WTC11 (cell line): ENCODE measurements at regions not wholly inside any gene's neighbourhood (a gene's known extent, or its start where the extent isn't known, plus 50 kb on each side); places are given as distances from the start of the nearest gene placed in this dataset.

ENCODE experiments used
- ATAC-seq: fragments of 200-7000 bp; cut with Tn5 transposase; 2 replicates; pipeline ENCODE4 v1.10.0; 2021; ENCODE audit warnings: mild to moderate bottlenecking, moderate library complexity
- CTCF ChIA-PET: fragments of 300-600 bp; sonication (Branson Sonifier 250); formaldehyde crosslinking; loops from one replicate; lab custom pipeline; 2021; ENCODE audit warnings: antibody characterized with exemption; lab: Charles Lee
- POLR2A ChIA-PET: fragments of 350-600 bp; sonication (Branson Sonifier 250); formaldehyde crosslinking; loops from one replicate; lab custom pipeline; 2021; ENCODE audit warnings: antibody characterized with exemption; lab: Charles Lee
- DNase-seq: peaks from one replicate; pipeline ENCODE4 v3.0.0; 2021; ENCODE audit warnings: low spot score
- H3K27ac Mint-ChIP-seq: 2 replicates; pipeline ENCODE4 v1.8.0; 2021; ENCODE audit warnings: mixed read lengths
- H3K27me3 Mint-ChIP-seq: 2 replicates; pipeline ENCODE4 v1.8.0; 2021; ENCODE audit warnings: low read depth, mild to moderate bottlenecking, moderate library complexity, mixed read lengths
- H3K36me3 Mint-ChIP-seq: 2 replicates; pipeline ENCODE4 v1.8.0; 2021; ENCODE audit warnings: mixed read lengths
- H3K4me1 Mint-ChIP-seq: 2 replicates; pipeline ENCODE4 v1.8.0; 2022; ENCODE audit warnings: mixed read lengths
- H3K4me3 Mint-ChIP-seq: 2 replicates; pipeline ENCODE4 v1.8.0; 2021; ENCODE audit warnings: mild to moderate bottlenecking, moderate library complexity, mixed read lengths
- H3K9me3 Mint-ChIP-seq: 2 replicates; pipeline ENCODE4 v1.8.0; 2021; ENCODE audit warnings: mixed read lengths
- CBFB ChIP-seq: sonication (generic); formaldehyde crosslinking; IDR thresholded peaks from 2 replicates; pipeline ENCODE4 v1.8.1; 2022; ENCODE audit warnings: mild to moderate bottlenecking, low read depth, missing genetic modification reagents
- CREM ChIP-seq: sonication (generic); formaldehyde crosslinking; IDR thresholded peaks from 2 replicates; pipeline ENCODE4 v1.8.1; 2022; ENCODE audit warnings: mild to moderate bottlenecking, missing genetic modification reagents, moderate library complexity
- ELF4 ChIP-seq: sonication (generic); formaldehyde crosslinking; IDR thresholded peaks from 2 replicates; pipeline ENCODE4 v1.8.1; 2022; ENCODE audit warnings: low read depth, mild to moderate bottlenecking, moderate library complexity, missing genetic modification reagents
- ESRRA ChIP-seq: sonication (generic); formaldehyde crosslinking; IDR thresholded peaks from 2 replicates; pipeline ENCODE4 v1.8.1; 2022; ENCODE audit warnings: mild to moderate bottlenecking, missing genetic modification reagents, borderline replicate concordance
- ETV6 ChIP-seq: sonication (generic); formaldehyde crosslinking; IDR thresholded peaks from 2 replicates; pipeline ENCODE4 v1.8.1; 2022; ENCODE audit warnings: mild to moderate bottlenecking, missing genetic modification reagents
- FOXJ3 ChIP-seq: sonication (generic); formaldehyde crosslinking; IDR thresholded peaks from 2 replicates; pipeline ENCODE4 v1.9.0; 2021; ENCODE audit warnings: missing genetic modification reagents, mild to moderate bottlenecking, borderline replicate concordance
- HMGA2 ChIP-seq: fragments of 250-450 bp; sonication (Bioruptor Pico); IDR thresholded peaks from 2 replicates; pipeline ENCODE4 v1.4.0; 2021; ENCODE audit warnings: mild to moderate bottlenecking, moderate library complexity
- NFE2L1 ChIP-seq: sonication (generic); formaldehyde crosslinking; IDR thresholded peaks from 2 replicates; pipeline ENCODE4 v1.8.1; 2023; ENCODE audit warnings: missing genetic modification reagents
- NFYB ChIP-seq: sonication (generic); formaldehyde crosslinking; conservative IDR thresholded peaks from 2 replicates; pipeline ENCODE4 v1.8.0; 2022; ENCODE audit warnings: low read depth, missing genetic modification reagents
- TCF7 ChIP-seq: sonication (generic); formaldehyde crosslinking; IDR thresholded peaks from 2 replicates; pipeline ENCODE4 v1.8.0; 2022; ENCODE audit warnings: mild to moderate bottlenecking, low read depth, missing genetic modification reagents, moderate library complexity
- ZNF317 ChIP-seq: sonication (generic); formaldehyde crosslinking; IDR thresholded peaks from 2 replicates; pipeline ENCODE4 v1.8.1; 2023; ENCODE audit warnings: low read depth, mild to moderate bottlenecking, moderate library complexity, missing genetic modification reagents, borderline replicate concordance
- ZNF423 ChIP-seq: fragments of 250-450 bp; sonication (Bioruptor Pico); IDR thresholded peaks from 2 replicates; pipeline ENCODE4 v2.1.2; 2022; ENCODE audit warnings: mild to moderate bottlenecking, moderate library complexity
- TF ChIP-seq, protein P1 (sequence below): sonication (generic); formaldehyde crosslinking; IDR thresholded peaks from 2 replicates; pipeline ENCODE4 v1.8.1; 2023; ENCODE audit warnings: mild to moderate bottlenecking, moderate library complexity, missing genetic modification reagents
- TF ChIP-seq, protein P2 (sequence below): sonication (generic); formaldehyde crosslinking; IDR thresholded peaks from 2 replicates; pipeline ENCODE4 v1.8.1; 2023; ENCODE audit warnings: mild to moderate bottlenecking, missing genetic modification reagents
- TF ChIP-seq, protein P3 (sequence below): fragments of 250-450 bp; sonication (Bioruptor Pico); IDR thresholded peaks from 2 replicates; pipeline ENCODE4 v1.9.0; 2021; ENCODE audit warnings: mild to moderate bottlenecking, borderline replicate concordance
- TF ChIP-seq, protein P4 (sequence below): sonication (generic); formaldehyde crosslinking; IDR thresholded peaks from 2 replicates; pipeline ENCODE4 v1.8.1; 2023; ENCODE audit warnings: mild to moderate bottlenecking, missing genetic modification reagents
- TF ChIP-seq, protein P5 (sequence below): sonication (generic); formaldehyde crosslinking; IDR thresholded peaks from 2 replicates; pipeline ENCODE4 v1.8.0; 2023; ENCODE audit warnings: missing genetic modification reagents, mild to moderate bottlenecking, borderline replicate concordance

DNA sequence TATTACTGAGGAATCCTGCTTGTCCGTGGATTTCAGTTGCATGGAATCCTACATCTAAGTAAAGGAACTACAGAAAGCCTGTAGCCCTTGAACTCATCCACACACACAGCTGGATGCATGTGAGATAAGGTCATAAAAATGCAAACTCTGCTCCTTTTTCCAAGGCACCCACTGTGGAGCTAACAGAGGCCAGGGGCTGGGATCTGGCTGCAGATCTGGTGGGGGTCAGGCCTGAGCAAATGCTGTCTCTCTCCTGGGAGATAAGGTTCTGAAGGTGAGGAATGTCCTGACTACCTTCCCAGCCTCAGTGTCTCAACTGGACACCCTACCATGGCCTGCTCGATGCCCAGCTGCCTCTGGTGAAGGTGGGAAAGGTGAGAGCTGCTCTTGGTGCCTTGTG, 321.5 kb downstream of the LRFN2 start (continued):
- TF ChIP-seq, protein P1, sequence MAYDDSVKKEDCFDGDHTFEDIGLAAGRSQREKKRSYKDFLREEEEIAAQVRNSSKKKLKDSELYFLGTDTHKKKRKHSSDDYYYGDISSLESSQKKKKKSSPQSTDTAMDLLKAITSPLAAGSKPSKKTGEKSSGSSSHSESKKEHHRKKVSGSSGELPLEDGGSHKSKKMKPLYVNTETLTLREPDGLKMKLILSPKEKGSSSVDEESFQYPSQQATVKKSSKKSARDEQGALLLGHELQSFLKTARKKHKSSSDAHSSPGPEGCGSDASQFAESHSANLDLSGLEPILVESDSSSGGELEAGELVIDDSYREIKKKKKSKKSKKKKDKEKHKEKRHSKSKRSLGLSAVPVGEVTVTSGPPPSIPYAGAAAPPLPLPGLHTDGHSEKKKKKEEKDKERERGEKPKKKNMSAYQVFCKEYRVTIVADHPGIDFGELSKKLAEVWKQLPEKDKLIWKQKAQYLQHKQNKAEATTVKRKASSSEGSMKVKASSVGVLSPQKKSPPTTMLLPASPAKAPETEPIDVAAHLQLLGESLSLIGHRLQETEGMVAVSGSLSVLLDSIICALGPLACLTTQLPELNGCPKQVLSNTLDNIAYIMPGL (CRISPR knock-in tag) = no peak
- TF ChIP-seq CBFB (no peak), CREM (CRISPR knock-in tag) (no peak), ELF4 (no peak), NFYB (CRISPR knock-in tag) (no peak), ZNF317 (CRISPR knock-in tag) (no peak), FOXJ3 (no peak), ESRRA (CRISPR knock-in tag) (no peak)
- TF ChIP-seq, protein P2, sequence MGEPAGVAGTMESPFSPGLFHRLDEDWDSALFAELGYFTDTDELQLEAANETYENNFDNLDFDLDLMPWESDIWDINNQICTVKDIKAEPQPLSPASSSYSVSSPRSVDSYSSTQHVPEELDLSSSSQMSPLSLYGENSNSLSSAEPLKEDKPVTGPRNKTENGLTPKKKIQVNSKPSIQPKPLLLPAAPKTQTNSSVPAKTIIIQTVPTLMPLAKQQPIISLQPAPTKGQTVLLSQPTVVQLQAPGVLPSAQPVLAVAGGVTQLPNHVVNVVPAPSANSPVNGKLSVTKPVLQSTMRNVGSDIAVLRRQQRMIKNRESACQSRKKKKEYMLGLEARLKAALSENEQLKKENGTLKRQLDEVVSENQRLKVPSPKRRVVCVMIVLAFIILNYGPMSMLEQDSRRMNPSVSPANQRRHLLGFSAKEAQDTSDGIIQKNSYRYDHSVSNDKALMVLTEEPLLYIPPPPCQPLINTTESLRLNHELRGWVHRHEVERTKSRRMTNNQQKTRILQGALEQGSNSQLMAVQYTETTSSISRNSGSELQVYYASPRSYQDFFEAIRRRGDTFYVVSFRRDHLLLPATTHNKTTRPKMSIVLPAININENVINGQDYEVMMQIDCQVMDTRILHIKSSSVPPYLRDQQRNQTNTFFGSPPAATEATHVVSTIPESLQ (CRISPR knock-in tag) = no peak
- TF ChIP-seq, protein P3, sequence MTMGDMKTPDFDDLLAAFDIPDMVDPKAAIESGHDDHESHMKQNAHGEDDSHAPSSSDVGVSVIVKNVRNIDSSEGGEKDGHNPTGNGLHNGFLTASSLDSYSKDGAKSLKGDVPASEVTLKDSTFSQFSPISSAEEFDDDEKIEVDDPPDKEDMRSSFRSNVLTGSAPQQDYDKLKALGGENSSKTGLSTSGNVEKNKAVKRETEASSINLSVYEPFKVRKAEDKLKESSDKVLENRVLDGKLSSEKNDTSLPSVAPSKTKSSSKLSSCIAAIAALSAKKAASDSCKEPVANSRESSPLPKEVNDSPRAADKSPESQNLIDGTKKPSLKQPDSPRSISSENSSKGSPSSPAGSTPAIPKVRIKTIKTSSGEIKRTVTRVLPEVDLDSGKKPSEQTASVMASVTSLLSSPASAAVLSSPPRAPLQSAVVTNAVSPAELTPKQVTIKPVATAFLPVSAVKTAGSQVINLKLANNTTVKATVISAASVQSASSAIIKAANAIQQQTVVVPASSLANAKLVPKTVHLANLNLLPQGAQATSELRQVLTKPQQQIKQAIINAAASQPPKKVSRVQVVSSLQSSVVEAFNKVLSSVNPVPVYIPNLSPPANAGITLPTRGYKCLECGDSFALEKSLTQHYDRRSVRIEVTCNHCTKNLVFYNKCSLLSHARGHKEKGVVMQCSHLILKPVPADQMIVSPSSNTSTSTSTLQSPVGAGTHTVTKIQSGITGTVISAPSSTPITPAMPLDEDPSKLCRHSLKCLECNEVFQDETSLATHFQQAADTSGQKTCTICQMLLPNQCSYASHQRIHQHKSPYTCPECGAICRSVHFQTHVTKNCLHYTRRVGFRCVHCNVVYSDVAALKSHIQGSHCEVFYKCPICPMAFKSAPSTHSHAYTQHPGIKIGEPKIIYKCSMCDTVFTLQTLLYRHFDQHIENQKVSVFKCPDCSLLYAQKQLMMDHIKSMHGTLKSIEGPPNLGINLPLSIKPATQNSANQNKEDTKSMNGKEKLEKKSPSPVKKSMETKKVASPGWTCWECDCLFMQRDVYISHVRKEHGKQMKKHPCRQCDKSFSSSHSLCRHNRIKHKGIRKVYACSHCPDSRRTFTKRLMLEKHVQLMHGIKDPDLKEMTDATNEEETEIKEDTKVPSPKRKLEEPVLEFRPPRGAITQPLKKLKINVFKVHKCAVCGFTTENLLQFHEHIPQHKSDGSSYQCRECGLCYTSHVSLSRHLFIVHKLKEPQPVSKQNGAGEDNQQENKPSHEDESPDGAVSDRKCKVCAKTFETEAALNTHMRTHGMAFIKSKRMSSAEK = no peak

DNA sequence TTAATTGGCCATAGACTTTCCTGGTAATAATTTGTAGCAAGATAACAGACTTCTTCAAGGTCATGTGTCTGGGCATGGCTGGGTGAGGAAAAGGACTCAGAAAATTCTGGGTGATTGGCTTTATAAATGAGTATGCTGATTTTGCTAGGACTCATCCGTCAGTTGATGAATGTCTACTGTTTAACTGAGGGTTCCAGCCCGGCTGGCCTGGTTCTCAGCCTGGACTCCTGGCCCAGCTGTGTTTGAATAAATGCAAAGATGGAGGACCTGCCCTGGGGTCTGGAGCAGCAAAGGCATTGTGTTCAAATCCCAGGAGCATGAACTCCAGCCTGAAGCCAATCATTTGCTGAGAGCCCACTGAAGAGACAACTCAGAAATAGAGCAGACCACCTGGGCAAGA, 323.2 kb downstream of the LRFN2 start:
- ChIA-PET CTCF (no interaction called here), POLR2A (no interaction called here)
- ATAC-seq (no peak), DNase-seq (no peak)
- no peak overlapping the region for H3K4me3 Mint-ChIP-seq
- H3K4me1 Mint-ChIP-seq = peaks cover 10% of the 10 kb centered on the region
- no peaks in the 10 kb centered on the region; the same call in 1 of the 2 replicates for H3K27me3 Mint-ChIP-seq
- H3K9me3 Mint-ChIP-seq = peaks cover 15% of the 10 kb centered on the region
- no peak overlapping the region for H3K27ac Mint-ChIP-seq
- TF ChIP-seq TCF7 (CRISPR knock-in tag) (no peak), NFE2L1 (CRISPR knock-in tag) (no peak), ZNF423 (CRISPR knock-in tag) (no peak), FOXJ3 (no peak), HMGA2 (CRISPR knock-in tag) (no peak), ETV6 (no peak)
- TF ChIP-seq, protein P4, sequence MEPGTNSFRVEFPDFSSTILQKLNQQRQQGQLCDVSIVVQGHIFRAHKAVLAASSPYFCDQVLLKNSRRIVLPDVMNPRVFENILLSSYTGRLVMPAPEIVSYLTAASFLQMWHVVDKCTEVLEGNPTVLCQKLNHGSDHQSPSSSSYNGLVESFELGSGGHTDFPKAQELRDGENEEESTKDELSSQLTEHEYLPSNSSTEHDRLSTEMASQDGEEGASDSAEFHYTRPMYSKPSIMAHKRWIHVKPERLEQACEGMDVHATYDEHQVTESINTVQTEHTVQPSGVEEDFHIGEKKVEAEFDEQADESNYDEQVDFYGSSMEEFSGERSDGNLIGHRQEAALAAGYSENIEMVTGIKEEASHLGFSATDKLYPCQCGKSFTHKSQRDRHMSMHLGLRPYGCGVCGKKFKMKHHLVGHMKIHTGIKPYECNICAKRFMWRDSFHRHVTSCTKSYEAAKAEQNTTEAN (CRISPR knock-in tag) = no peak
- TF ChIP-seq, protein P5, sequence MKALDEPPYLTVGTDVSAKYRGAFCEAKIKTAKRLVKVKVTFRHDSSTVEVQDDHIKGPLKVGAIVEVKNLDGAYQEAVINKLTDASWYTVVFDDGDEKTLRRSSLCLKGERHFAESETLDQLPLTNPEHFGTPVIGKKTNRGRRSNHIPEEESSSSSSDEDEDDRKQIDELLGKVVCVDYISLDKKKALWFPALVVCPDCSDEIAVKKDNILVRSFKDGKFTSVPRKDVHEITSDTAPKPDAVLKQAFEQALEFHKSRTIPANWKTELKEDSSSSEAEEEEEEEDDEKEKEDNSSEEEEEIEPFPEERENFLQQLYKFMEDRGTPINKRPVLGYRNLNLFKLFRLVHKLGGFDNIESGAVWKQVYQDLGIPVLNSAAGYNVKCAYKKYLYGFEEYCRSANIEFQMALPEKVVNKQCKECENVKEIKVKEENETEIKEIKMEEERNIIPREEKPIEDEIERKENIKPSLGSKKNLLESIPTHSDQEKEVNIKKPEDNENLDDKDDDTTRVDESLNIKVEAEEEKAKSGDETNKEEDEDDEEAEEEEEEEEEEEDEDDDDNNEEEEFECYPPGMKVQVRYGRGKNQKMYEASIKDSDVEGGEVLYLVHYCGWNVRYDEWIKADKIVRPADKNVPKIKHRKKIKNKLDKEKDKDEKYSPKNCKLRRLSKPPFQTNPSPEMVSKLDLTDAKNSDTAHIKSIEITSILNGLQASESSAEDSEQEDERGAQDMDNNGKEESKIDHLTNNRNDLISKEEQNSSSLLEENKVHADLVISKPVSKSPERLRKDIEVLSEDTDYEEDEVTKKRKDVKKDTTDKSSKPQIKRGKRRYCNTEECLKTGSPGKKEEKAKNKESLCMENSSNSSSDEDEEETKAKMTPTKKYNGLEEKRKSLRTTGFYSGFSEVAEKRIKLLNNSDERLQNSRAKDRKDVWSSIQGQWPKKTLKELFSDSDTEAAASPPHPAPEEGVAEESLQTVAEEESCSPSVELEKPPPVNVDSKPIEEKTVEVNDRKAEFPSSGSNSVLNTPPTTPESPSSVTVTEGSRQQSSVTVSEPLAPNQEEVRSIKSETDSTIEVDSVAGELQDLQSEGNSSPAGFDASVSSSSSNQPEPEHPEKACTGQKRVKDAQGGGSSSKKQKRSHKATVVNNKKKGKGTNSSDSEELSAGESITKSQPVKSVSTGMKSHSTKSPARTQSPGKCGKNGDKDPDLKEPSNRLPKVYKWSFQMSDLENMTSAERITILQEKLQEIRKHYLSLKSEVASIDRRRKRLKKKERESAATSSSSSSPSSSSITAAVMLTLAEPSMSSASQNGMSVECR (CRISPR knock-in tag) = no peak
- no peaks in the 10 kb centered on the region for H3K36me3 Mint-ChIP-seq
